Motor neuron (in vitro differentiated cells): ENCODE measurements at regions not wholly inside any gene's neighbourhood (a gene's known extent, or its start where the extent isn't known, plus 50 kb on each side); places are given as distances from the start of the nearest gene placed in this dataset.
"Not testable (repeated sequence)": the region's sequence is repeated elsewhere in the genome, so short reads cannot be mapped to it uniquely, and the experiment has no call there.

Source experiments
- ATAC-seq, 8 experiments: fragments of 200-7000 bp; cut with Tn5 transposase; replicated peaks in 6 of 8; 2 replicates each; pipeline ENCODE4 v1.8.0; 2021; ENCODE audit warnings: mild to moderate bottlenecking in 8 of 8, moderate library complexity in 8 of 8
- H3K27ac ChIP-seq, 2 donors: fragments of 250-450 bp; sonication (Bioruptor Pico); 2 replicates each; pipeline ENCODE4 v1.9.0; 2021; ENCODE audit warnings: antibody characterized with exemption in 2 of 2, mild to moderate bottlenecking in 2 of 2, moderate library complexity in 1 of 2
- H3K4me1 ChIP-seq, 2 donors: fragments of 250-450 bp; sonication (Bioruptor Pico); replicated peaks in 1 of 2; 2 replicates each; pipeline ENCODE4 v1.6.1; 2021; ENCODE audit warnings: antibody characterized with exemption in 2 of 2, mild to moderate bottlenecking in 2 of 2, moderate library complexity in 1 of 2
- H3K4me3 ChIP-seq, 5 donors: fragments of 250-450 bp; sonication (Bioruptor Pico); 2 replicates each; pipeline ENCODE4 v1.9.0; 2021; ENCODE audit warnings: antibody characterized with exemption in 5 of 5, mild to moderate bottlenecking in 5 of 5, moderate library complexity in 4 of 5
- WGBS, 10 experiments: fragments of 450-650 bp; shearing (Covaris generic); methylation state at CpG; one replicate each; pipeline ENCODE4 v1.0.0; 2022; 5-methylcytosine and 5-hydroxymethylcytosine counted together
- in situ Hi-C, 9 experiments: fragments of 400-800 bp; cut with MboI; loops; one replicate each; pipeline ENCODE4 v1.15.0; 2021; ENCODE audit warnings: low sequenced_read_pairs in 9 of 9, low pct_unique_long_range_greater_than_20kb in 2 of 9; ENCODE audit not compliant: unreplicated experiment in 9 of 9

DNA sequence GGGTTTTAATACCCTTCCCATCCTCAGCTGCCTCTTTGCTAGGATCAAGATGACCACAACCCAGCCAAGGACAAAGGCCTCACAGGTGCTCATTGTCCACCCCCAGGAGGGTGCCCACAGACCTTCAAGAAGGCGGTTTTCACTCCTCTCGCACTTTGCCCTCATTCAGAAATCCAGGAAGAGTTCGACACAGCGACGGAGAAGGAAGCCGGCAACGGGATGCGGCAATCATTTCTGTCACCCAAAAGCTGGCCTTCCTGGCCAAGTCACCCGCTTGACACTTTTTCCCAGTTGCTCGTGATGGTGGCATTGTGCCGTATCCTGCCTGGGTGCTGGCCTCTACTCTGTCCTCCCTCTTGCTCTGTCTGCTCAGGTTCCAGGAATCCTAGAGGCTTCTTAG lies 293.0 kb upstream of the ZNF337 start:
- H3K4me1 ChIP-seq, H3K27ac ChIP-seq, ATAC-seq, H3K4me3 ChIP-seq, in situ Hi-C loops: not testable (repeated sequence)
- 33 to 100% (median 89%) methylated on average over 1 to 8 of the region's 11 CpGs; no CpG with 5 or more reads in 6 of the 10 experiments for WGBS, 10 experiments

- H3K27ac ChIP-seq = no peak overlapping the region
Measured at GRCh38 chr20:25989196-25989595, 292.5 kb upstream of the ZNF337 start.

GRCh38 chr20:25987928-25988560 lies 291.4 kb upstream of the ZNF337 start:
- H3K4me1 ChIP-seq, H3K4me3 ChIP-seq, in situ Hi-C loops, H3K27ac ChIP-seq, ATAC-seq: not testable (repeated sequence)
- 20 to 100% (median 89%) methylated on average over 1 to 6 of the region's 14 CpGs; no CpG with 5 or more reads in 4 of the 10 experiments for WGBS, 10 experiments

More at GRCh38 chr20:25989196-25989595, 292.5 kb upstream of the ZNF337 start:
- WGBS, 10 experiments = 84 to 91% (median 90%) methylated on average over 2 to 6 of the region's 19 CpGs; no CpG with 5 or more reads in 7 of the 10 experiments
- ATAC-seq = no peak
- Histone ChIP-seq H3K4me1 (no peaks in the 10 kb centered on the region), H3K4me3 (no peak overlapping the region)
- in situ Hi-C loops = no loop called here

DNA sequence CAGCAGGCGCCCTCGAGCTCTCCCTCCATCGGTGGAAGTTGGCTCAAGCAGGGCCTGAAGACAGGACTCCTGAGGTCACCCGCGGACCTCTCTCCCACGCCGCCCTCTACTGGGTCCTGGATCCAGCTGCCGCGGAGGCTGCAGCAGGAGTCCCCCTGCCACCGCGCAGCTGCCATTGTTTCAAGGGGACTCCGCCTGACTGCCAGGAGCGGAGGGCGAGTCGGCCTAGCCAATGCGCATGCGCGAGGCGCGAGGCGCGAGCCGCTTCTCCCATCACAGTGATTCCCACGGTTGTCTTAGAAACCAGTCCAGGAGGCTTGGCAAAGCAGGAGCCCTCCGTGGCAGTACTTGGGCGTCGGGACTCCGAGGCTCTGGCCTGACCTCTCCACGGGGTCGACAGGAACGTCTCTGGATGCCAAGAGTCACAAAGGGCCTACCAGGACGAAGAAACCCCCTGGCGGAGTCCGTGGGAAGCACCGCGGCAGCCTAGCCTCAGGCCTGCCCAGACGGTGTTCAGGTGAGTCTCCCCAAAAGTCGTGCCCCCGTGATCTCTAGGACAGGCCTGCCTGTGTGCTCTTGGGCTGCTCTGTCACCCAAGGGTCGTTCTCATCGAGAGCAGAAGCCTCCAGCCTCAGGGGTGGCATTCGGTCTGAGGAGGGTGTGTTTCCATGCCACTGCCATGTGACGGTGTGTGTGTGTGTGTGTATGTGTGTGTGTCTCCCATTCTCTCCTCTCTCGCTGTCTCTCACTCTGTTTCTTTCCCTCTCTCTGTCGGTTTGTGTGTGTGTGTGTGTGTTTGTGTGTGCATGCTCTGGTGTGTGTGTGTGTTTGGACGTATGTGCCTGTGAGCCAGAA lies 290.6 kb upstream of the ZNF337 start:
- H3K4me3 ChIP-seq = peak overlapping the region in 2 of 5 donors; percentile 14 to 16
- ATAC-seq = peak; percentile 37 to 99 (median 95)
- no peaks in the 10 kb centered on the region for H3K4me1 ChIP-seq
- WGBS, 10 experiments = 0 to 80% (median 33%) methylated on average over 1 to 9 of the region's 46 CpGs; no CpG with 5 or more reads in 4 of the 10 experiments
- H3K27ac ChIP-seq = no peak overlapping the region
- in situ Hi-C loops = no loop called here

DNA sequence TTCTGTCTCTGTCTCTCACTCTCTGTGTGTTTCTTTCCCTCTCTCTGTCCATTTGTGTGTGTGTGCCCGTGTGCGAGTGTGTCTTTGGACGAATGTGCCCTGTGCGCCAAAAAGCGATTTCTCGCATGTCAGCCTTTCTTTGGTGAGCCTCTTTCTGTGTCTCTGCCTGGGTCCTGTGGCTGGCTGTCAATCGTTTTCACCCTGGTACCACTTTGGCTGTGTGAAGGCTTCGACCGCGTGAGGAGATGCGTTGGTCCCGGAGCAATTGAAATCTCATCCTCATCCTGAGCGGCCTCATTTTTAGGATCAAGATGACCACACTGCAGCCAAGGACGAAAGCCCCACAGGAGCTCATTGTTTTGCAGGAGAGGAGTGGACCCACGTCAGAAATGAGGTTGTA lies 288.9 kb upstream of the ZNF337 start:
- 65 to 100% (median 85%) methylated on average over 2 to 11 of the region's 15 CpGs; no CpG with 5 or more reads in 4 of the 10 experiments for WGBS, 10 experiments
- no peak overlapping the region for H3K4me3 ChIP-seq
- in situ Hi-C loops = no loop called here

GRCh38 chr20:25984933-25985332 lies 288.3 kb upstream of the ZNF337 start:
- WGBS, 10 experiments = 86 to 100% (median 91%) methylated on average over 1 to 10 of the region's 27 CpGs; no CpG with 5 or more reads in 7 of the 10 experiments
- ATAC-seq = peak in 2 of 8 experiments; percentile 86 to 87
- in situ Hi-C loops = no loop called here
- Histone ChIP-seq H3K4me3 (no peak overlapping the region), H3K4me1 (no peaks in the 10 kb centered on the region), H3K27ac (no peak overlapping the region)

More for the DNA sequence above, 288.9 kb upstream of the ZNF337 start:
- Histone ChIP-seq H3K4me1 (no peaks in the 10 kb centered on the region), H3K27ac (no peak overlapping the region)
- ATAC-seq = no peak

DNA sequence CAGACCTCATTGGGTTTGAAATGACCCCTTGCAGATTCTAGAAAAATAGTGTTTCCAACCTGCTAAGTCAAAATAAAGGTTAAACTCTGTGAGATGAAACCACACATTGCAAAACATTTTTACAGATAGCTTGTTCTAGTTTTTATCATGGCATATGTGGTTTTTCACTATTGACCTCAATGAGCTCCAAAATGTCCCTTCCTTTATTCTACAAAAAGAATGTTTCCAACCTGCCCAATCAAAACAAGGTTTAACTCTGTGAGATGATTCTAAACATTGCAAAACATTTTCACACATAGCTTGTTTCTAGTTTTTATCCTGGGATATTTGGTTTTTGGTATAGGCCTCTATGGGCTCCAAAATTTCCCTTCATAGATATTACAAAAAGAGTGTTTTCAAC lies 286.0 kb upstream of the ZNF337 start:
- in situ Hi-C loops, H3K4me1 ChIP-seq, H3K4me3 ChIP-seq, H3K27ac ChIP-seq, ATAC-seq: not testable (repeated sequence)

GRCh38 chr20:25978450-25979190 lies 282.0 kb upstream of the ZNF337 start:
- H3K27ac ChIP-seq, in situ Hi-C loops: not testable (repeated sequence)
- 60 to 88% (median 77%) methylated on average over 2 of the region's 10 CpGs; no CpG with 5 or more reads in 6 of the 10 experiments for WGBS, 10 experiments

GRCh38 chr20:25975816-25976215 lies 279.2 kb upstream of the ZNF337 start:
- H3K27ac ChIP-seq, H3K4me3 ChIP-seq, H3K4me1 ChIP-seq, in situ Hi-C loops, ATAC-seq: not testable (repeated sequence)
- 46 to 100% (median 56%) methylated on average over 1 to 3 of the region's 3 CpGs; no CpG with 5 or more reads in 5 of the 10 experiments for WGBS, 10 experiments

More at GRCh38 chr20:25978450-25979190, 282.0 kb upstream of the ZNF337 start:
- not testable (repeated sequence) for H3K4me1 ChIP-seq, ATAC-seq, H3K4me3 ChIP-seq

DNA sequence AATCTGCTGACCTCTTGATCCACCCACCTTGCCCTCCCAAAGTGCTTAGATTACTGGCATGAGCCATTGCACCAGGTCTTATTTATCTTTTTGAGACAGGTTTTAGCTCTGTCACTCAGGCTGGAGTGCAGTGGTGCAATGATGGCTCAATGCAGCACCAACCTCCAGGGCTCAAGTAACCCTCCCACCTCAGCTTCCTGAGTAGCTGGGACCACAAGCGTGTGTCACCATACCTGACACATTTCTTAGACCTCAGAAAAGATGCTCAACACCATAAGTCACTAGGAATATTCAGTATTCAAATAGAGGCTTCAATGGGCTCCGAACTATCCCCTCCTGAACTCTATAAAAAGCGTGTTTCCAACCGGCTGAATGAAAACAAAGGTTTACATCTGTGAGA lies 268.6 kb upstream of the ZNF337 start:
- not testable (repeated sequence) for H3K4me3 ChIP-seq, H3K4me1 ChIP-seq, ATAC-seq, H3K27ac ChIP-seq
- WGBS, 10 experiments = 31 to 100% (median 84%) methylated on average over 1 to 4 of the region's 4 CpGs; no CpG with 5 or more reads in 4 of the 10 experiments
- in situ Hi-C loops = loop anchor here in 1 of 9 experiments (25.0 kb wide), 1 partner anchor 103 kb away; no protein-coding TSS in a partner anchor

DNA sequence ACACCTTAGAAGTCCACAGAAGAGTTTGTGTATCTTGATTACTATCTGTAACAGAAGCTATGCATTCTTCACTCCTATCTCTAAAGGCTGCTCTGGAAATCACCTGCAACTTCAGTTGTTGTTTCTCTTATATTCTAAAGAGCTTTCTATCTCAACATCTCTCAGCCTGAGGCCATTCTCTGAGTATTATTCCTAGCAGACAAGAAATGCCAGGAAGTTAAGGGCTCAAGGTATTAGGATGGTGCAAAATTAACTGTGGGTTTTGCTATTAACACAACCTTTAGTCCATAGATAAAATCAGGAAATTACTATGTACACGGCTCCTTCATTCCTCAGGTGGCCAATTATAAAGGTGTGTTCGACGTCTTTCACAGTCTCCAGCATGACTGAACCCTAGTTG lies 257.2 kb upstream of the ZNF337 start:
- H3K27ac ChIP-seq, H3K4me1 ChIP-seq, ATAC-seq, H3K4me3 ChIP-seq: not testable (repeated sequence)
- in situ Hi-C loops = loop anchor here in 1 of 9 experiments (25.0 kb wide), 1 partner anchor 92 kb away; no protein-coding TSS in a partner anchor
- WGBS, 10 experiments = 43 to 96% (median 83%) methylated on average over 1 to 3 of the region's 3 CpGs; no CpG with 5 or more reads in 1 of the 10 experiments

- H3K27ac ChIP-seq, H3K4me1 ChIP-seq, in situ Hi-C loops, H3K4me3 ChIP-seq, ATAC-seq: not testable (repeated sequence)
- WGBS, 10 experiments = 0 to 100% methylated on average over 1 of the region's 2 CpGs; no CpG with 5 or more reads in 8 of the 10 experiments
Measured at GRCh38 chr20:25935230-25935629, 238.6 kb upstream of the ZNF337 start.
